GM21526 (cell line): ENCODE measurements at regions not wholly inside any gene's neighbourhood (a gene's known extent, or its start where the extent isn't known, plus 50 kb on each side); places are given as distances from the start of the nearest gene placed in this dataset.

Source experiments
- ATAC-seq: cut with Tn5 transposase; IDR thresholded peaks from one replicate; pipeline ENCODE4 v1.9.1; 2021; ENCODE audit warnings: moderate library complexity; ENCODE audit not compliant: unreplicated experiment, low FRiP score

GRCh38 chr15:70433586-70434324, 329.6 kb downstream of the UACA start:
- no peak for ATAC-seq

- no peak for ATAC-seq
Observed at GRCh38 chr15:70432924-70433495, 330.3 kb downstream of the UACA start.

- no peak for ATAC-seq
Observed at GRCh38 chr15:70431854-70432253, 331.5 kb downstream of the UACA start.

- no peak for ATAC-seq
Observed at GRCh38 chr15:70430069-70430468, 332.4 kb upstream of the TLE3 start.

- no peak for ATAC-seq
Observed at GRCh38 chr15:70429056-70429722, 331.5 kb upstream of the TLE3 start.

GRCh38 chr15:70428211-70428822, 330.6 kb upstream of the TLE3 start:
- ATAC-seq = no peak

GRCh38 chr15:70427167-70428120, 329.7 kb upstream of the TLE3 start:
- ATAC-seq = no peak

- no peak for ATAC-seq
Observed at GRCh38 chr15:70426096-70426821, 328.5 kb upstream of the TLE3 start.

- no peak for ATAC-seq
Observed at GRCh38 chr15:70424937-70425411, 327.3 kb upstream of the TLE3 start.

GRCh38 chr15:70423267-70423666, 325.6 kb upstream of the TLE3 start:
- no peak for ATAC-seq

- ATAC-seq = no peak
Observed at GRCh38 chr15:70422342-70422741, 324.6 kb upstream of the TLE3 start.

- no peak for ATAC-seq
Observed at GRCh38 chr15:70420948-70421482, 323.3 kb upstream of the TLE3 start.

- no peak for ATAC-seq
Observed at GRCh38 chr15:70420086-70420947, 322.6 kb upstream of the TLE3 start.

GRCh38 chr15:70418943-70419342, 321.2 kb upstream of the TLE3 start:
- no peak for ATAC-seq

GRCh38 chr15:70417535-70417934, 319.8 kb upstream of the TLE3 start:
- no peak for ATAC-seq

- ATAC-seq = no peak
Observed at GRCh38 chr15:70416829-70417228, 319.1 kb upstream of the TLE3 start.

GRCh38 chr15:70415398-70415797, 317.7 kb upstream of the TLE3 start:
- no peak for ATAC-seq

GRCh38 chr15:70414626-70415025, 316.9 kb upstream of the TLE3 start:
- no peak for ATAC-seq
